HG03442 (cell line): ENCODE measurements at regions not wholly inside any gene's neighbourhood (a gene's known extent, or its start where the extent isn't known, plus 50 kb on each side); places are given as distances from the start of the nearest gene placed in this dataset.

Experiments
- ATAC-seq: cut with Tn5 transposase; IDR thresholded peaks from one replicate; pipeline ENCODE4 v1.9.1; 2021; ENCODE audit warnings: mild to moderate bottlenecking, moderate library complexity; ENCODE audit not compliant: unreplicated experiment

DNA sequence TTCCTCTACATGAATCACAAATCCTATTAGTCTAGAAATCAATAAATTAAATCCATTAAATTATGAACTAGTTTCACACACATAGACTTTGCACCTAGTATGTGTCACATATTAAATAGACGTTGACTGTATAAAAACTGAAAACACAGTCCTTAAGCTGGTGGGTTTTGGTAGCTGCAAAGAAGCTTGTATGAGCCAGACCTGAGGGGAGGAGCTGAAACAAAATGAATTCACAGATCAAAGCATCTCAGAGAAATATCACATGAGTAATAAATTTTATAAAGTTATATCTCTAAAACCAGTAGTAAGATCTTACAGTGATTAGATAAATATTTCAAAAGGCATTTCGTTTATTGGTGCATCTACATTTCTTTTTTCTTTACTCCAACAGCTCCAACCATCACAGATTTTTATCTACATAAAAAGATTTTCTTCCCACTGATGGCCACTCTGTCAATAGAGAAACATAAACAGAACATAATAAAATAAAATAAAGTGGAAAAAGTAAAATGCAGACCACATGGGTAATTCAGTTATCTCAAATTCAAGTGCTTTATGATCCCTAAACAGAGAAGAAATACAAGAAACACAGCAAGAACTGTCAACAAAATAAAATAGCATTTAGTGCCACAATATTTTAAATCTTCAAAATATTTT is 420.0 kb upstream of the CYRIA start:
- ATAC-seq: no peak

DNA sequence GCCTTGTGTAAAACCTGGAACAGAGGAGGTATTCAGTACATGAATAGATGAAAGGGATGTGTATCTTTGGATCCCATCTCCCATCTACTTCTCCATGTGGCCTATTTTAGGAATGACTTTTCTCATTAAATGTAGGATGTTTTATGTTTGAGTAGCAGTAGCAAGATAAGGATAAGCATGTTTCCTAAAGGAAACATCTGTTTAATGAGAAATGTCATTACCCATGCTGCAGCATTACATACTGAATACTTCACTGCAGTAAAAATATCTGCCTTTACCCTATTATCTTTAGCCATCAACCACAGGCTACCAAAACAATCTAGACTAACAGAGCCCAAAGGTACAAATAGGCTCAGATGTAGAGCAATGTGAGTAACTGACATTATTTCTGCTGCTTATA is 419.2 kb upstream of the CYRIA start:
- no peak for ATAC-seq

GRCh38 chr2:17083902-17084301 is 418.3 kb upstream of the CYRIA start:
- no peak for ATAC-seq

GRCh38 chr2:17079262-17079661 is 413.6 kb upstream of the CYRIA start:
- ATAC-seq: no peak

- ATAC-seq: no peak
Measured at GRCh38 chr2:17076533-17076932, 410.9 kb upstream of the CYRIA start.

GRCh38 chr2:17070711-17071110 is 405.1 kb upstream of the CYRIA start:
- no peak for ATAC-seq

DNA sequence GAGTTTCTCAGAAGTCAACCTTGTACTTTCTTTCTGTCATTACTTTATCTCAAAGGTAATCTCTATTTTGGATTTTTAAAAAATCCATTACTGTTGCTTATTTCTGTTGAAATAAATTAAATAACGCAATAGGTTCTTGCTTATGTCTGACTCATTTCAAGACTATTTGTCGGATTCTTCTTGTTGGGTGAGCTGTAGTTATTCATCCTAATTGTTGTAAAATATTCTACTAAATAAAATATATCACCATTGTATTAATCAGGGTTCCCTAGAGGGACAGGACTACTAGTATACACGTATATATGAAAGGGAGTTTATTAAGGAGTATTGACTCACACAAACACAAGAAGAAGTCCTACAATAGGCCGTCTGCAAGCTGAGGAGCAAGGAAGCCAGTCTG is 403.9 kb upstream of the CYRIA start:
- no peak for ATAC-seq

- ATAC-seq: no peak
Measured at GRCh38 chr2:17068021-17068420, 402.4 kb upstream of the CYRIA start.

GRCh38 chr2:17065536-17065935 is 399.9 kb upstream of the CYRIA start:
- no peak for ATAC-seq

GRCh38 chr2:17061028-17061427 is 395.4 kb upstream of the CYRIA start:
- ATAC-seq: no peak

DNA sequence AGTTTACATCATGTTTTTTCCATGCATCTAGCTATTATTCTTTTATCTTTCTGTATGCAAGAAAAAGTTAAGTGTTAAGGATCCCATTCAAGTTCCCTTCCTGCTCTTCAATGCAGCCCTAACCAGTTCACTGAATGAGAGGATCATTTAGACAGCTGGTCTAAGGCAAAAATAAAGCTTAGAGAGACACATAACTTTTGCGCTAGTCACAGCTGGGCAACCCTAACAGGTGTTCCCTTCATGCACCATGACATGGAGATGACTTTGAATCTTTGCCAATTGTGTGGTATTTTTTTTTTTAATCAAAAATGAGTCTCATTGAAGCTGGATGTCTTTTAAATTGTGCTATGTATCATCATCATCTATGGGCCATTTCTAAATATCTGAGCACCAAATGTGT is 393.8 kb upstream of the CYRIA start:
- no peak for ATAC-seq

- ATAC-seq: no peak
Measured at GRCh38 chr2:17058772-17059402, 393.3 kb upstream of the CYRIA start.

DNA sequence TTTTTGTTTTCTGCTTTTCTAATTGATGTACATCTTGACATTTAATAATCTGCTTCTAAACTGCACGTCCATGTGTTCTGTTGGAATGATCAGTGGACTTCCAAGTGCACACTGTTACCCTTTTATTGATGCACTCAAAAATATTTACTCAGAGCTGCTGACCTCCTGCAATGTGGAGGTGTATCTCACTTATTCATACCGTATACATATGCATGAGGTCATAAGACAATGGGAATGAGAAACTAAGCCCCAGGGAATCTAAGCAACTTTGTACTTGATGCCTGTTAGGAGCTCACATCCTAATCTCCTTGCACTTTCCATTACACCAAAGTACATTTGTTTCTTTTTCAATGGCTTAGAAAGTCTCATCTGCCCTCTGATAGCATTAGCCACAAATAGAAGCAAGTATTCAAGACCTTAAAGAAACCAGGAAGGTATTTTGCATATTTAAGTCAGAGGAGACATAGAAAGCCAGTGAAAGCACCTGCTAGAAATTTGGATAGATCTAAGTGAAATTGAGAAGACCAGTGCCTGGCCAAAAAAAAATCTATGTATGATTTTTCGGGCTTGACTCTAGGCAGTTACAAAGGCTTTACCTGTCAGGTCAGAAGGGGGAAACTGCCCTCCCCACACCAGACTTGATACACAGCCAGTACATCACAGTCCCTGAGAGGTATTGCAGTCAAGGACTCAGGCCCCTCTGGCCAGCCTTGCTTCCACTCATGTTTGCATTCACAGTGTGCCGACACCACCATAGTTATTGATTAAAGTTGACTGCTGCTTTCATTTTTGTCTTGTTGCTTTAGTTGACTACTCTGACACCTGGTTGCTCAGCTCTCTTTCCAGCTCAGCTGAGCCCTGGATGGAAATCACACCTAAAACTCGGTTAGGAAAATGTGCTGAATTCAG is 391.7 kb upstream of the CYRIA start:
- ATAC-seq: no peak

DNA sequence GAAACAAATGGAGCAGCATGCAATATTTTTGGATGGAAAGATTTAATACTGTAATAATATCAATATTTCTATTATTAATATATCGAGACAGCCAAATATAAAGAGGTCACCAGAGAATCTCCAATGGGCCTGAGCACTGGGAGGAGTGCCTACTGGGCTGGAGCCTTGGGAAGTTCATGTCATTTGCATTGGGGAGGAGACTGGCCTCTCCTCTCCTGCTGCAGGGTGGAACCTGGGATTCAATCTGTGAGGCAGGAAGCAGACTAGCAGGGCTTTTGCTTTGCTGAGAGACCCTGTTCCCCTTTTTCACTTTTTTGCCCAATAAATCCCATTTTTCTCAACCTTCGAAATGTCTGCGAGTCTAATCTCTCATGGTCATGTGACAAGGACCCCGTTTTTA is 390.6 kb upstream of the CYRIA start:
- ATAC-seq: no peak

DNA sequence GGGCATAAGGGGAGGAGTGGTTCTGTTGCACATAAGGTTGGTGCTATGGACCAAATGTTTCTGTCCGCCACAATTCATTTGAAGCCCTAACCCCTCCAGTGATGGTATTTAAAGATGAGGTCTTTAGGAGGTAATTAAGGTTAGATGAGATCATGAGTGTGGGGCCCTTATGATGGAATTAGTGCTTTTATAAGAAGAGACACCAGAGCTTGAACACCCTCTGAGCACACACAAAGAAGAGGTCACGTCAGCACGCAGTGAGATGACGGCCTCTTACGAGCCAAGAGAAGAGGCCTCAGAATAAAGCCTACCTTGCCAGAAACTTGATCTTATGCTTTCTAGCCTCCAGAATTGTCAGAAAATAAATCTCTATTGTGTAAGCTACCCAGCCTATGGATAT is 386.4 kb upstream of the CYRIA start:
- no peak for ATAC-seq

DNA sequence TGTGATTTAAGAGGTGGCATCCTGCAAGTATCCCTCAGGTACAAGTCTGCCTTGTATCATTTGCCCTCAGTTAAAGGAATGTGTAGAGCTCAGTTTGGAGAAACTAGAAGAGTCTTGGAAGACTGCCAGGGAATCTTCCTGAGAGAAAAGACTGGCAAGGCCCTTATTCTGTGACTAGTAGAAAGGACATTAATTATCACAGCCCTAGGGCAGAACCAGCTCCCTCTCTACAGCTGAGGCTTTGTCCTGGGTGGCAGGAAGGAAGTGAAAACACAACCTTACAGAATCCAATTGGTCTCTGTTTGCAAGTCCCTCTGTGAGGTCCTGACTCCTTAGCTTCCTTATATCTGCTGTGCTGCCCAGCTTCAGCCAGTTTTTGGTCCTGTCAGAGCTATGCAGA is 385.9 kb upstream of the CYRIA start:
- no peak for ATAC-seq

DNA sequence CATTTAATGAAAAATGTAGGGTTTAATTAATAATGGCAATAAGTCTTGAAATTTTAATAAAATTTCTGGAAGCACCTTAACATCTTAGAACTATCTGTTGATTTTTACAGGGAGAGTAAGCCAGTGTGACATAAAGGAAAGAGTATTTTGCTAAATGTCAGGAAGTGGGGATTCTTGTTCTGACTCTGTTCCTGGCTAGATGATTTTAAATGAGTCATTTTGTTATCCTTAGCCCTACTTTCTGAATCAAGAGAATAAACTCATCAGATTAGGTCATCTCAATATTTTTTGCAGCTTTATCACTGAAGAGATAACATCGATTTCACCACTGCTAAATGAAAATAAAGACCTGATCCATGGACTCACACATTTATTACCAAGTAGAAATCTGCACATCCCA is 377.5 kb upstream of the CYRIA start:
- no peak for ATAC-seq

DNA sequence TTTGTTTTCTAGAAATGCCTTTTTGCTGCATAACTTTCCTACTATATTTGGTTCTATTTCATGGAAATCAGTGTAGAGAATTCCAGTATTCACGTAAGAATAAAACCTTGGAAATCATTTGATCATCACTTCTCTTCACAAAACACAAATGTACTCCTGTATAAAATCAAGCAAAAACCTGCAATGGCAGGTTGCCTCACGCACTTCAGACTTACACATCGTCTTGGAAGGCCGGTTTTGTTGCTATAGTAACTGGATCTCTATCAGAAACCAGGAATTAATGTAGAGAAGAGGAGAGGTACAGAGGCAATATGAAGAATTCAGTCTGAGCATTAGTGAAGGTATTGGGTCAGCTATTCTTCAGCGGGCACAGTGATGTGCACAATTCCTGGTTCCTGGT is 370.7 kb upstream of the CYRIA start:
- no peak for ATAC-seq

GRCh38 chr2:17035010-17035409 is 369.4 kb upstream of the CYRIA start:
- ATAC-seq: no peak

DNA sequence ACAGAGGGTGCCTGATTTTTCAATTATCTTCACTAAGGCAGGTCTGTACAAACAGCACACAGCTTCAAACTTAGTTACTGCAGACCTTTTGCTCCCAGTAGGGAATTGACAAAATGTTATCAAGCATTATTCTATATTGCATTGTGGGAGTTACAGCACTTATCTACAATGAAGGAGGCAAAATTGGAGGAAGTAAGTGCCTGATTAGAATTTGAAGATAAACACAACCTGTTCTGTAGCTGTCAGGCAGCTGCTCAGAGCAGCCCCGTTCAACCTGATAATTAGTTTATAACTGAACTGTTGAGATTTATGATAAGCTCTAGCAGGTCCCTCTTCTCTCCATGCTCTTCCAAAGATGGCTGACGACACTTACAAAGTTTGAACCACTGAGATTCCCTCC is 364.4 kb upstream of the CYRIA start:
- no peak for ATAC-seq

GRCh38 chr2:17012297-17012696 is 346.7 kb upstream of the CYRIA start:
- no peak for ATAC-seq

- no peak for ATAC-seq
Measured at GRCh38 chr2:17010104-17010503, 344.5 kb upstream of the CYRIA start.
